Osteoblast (primary cell): ENCODE measurements at regions not wholly inside any gene's neighbourhood (a gene's known extent, or its start where the extent isn't known, plus 50 kb on each side); places are given as distances from the start of the nearest gene placed in this dataset.

Experiments
- DNase-seq: peaks from one replicate; pipeline ENCODE4 v3.0.0; 2011; ENCODE audit warnings: low spot score, mixed read lengths; ENCODE audit not compliant: insufficient read length; ENCODE audit errors: missing footprints
- H2AFZ ChIP-seq: 2 replicates; pipeline ENCODE4 v1.6.0; 2011; ENCODE audit warnings: mild to moderate bottlenecking, low read length
- H3K27ac ChIP-seq: 2 replicates; pipeline ENCODE4 v1.5.1; 2011; ENCODE audit warnings: mild to moderate bottlenecking, low read depth, low read length, moderate library complexity
- H3K27me3 ChIP-seq: 2 replicates; pipeline ENCODE4 v1.6.0; 2012; ENCODE audit warnings: mild to moderate bottlenecking, control low read depth, inconsistent platforms, low read length, moderate library complexity; ENCODE audit not compliant: insufficient read depth
- H3K36me3 ChIP-seq: 2 replicates; pipeline ENCODE4 v1.5.1; 2011; ENCODE audit warnings: mild to moderate bottlenecking, low read length, control low read depth, moderate library complexity; ENCODE audit not compliant: insufficient read depth
- H3K4me1 ChIP-seq: 2 replicates; pipeline ENCODE4 v1.5.1; 2011; ENCODE audit warnings: mild to moderate bottlenecking, low read length, control low read depth, moderate library complexity; ENCODE audit not compliant: insufficient read depth
- H3K4me2 ChIP-seq: 2 replicates; pipeline ENCODE4 v1.6.0; 2011; ENCODE audit warnings: mild to moderate bottlenecking, low read length; ENCODE audit not compliant: insufficient read depth
- H3K4me3 ChIP-seq: fragments of 200-600 bp; sonication (generic); 3 replicates; pipeline ENCODE4 v1.5.1; 2012; ENCODE audit warnings: mild to moderate bottlenecking, low read length, inconsistent platforms; ENCODE audit not compliant: insufficient read depth
- H3K79me2 ChIP-seq: 2 replicates; pipeline ENCODE4 v1.6.0; 2012; ENCODE audit warnings: mild to moderate bottlenecking, low read length, control low read depth, inconsistent platforms; ENCODE audit not compliant: insufficient read depth
- H3K9me3 ChIP-seq: 2 replicates; pipeline ENCODE4 v1.5.1; 2011; ENCODE audit warnings: low read depth, low read length, control low read depth
- H4K20me1 ChIP-seq: 2 replicates; pipeline ENCODE4 v1.6.0; 2012; ENCODE audit warnings: mild to moderate bottlenecking, low read length, control low read depth; ENCODE audit not compliant: insufficient read depth
- CTCF ChIP-seq: IDR thresholded peaks from 2 replicates; pipeline ENCODE4 v1.5.1; 2011; ENCODE audit warnings: mild to moderate bottlenecking, low read depth, low read length, moderate library complexity; ENCODE audit errors: extremely low read depth

DNA sequence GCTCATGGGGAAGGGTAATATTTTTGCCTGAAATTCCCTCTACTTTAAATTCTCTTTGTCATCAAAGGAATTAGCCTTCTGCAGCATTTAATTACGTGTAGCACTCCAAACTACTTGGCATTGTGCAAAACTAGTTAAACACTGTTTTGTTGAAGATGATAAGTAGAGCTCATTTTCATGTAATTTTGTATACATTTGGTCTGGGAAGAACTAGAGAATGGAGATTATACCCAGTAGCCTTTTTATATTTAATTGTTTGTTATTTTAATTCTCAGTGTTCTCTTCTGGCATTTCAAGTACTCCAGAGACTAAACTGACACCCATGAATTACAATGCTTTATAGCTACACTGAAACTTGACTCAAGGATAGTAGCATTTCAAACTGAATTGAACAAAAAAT is 211.5 kb upstream of the SMIM31 start:
- no peak for DNase-seq
- H4K20me1 ChIP-seq = no peaks in the 10 kb centered on the region
- no peaks in the 10 kb centered on the region for H3K4me1 ChIP-seq
- H3K9me3 ChIP-seq = no peaks in the 10 kb centered on the region
- no peaks in the 10 kb centered on the region for H3K79me2 ChIP-seq
- no peaks in the 10 kb centered on the region for H3K36me3 ChIP-seq
- no peak overlapping the region for H3K27ac ChIP-seq
- TF ChIP-seq CTCF = no peak
- no peak overlapping the region for H3K4me2 ChIP-seq
- no peak overlapping the region for H2AFZ ChIP-seq
- no peaks in the 10 kb centered on the region for H3K27me3 ChIP-seq
- no peak overlapping the region for H3K4me3 ChIP-seq

- TF ChIP-seq CTCF = no peak
- H4K20me1 ChIP-seq = no peaks in the 10 kb centered on the region
Measured at GRCh38 chr4:164550989-164551712, 202.8 kb upstream of the SMIM31 start.

GRCh38 chr4:164551713-164552040 is 202.3 kb upstream of the SMIM31 start:
- no peak for DNase-seq
- Histone ChIP-seq H4K20me1 (no peaks in the 10 kb centered on the region), H3K27me3 (no peaks in the 10 kb centered on the region), H3K27ac (no peak overlapping the region), H3K4me3 (no peak overlapping the region), H3K79me2 (no peaks in the 10 kb centered on the region), H2AFZ (no peak overlapping the region), H3K4me1 (no peaks in the 10 kb centered on the region), H3K36me3 (no peaks in the 10 kb centered on the region), H3K4me2 (no peak overlapping the region), H3K9me3 (no peaks in the 10 kb centered on the region)
- no peak for TF ChIP-seq CTCF

More at GRCh38 chr4:164550989-164551712, 202.8 kb upstream of the SMIM31 start:
- no peak overlapping the region for H3K4me3 ChIP-seq
- no peaks in the 10 kb centered on the region for H3K4me1 ChIP-seq
- no peaks in the 10 kb centered on the region for H3K79me2 ChIP-seq
- H3K9me3 ChIP-seq = no peaks in the 10 kb centered on the region
- no peak overlapping the region for H3K4me2 ChIP-seq
- H3K27me3 ChIP-seq = no peaks in the 10 kb centered on the region
- no peak for DNase-seq
- H3K36me3 ChIP-seq = no peaks in the 10 kb centered on the region
- H3K27ac ChIP-seq = no peak overlapping the region
- H2AFZ ChIP-seq = no peak overlapping the region

DNA sequence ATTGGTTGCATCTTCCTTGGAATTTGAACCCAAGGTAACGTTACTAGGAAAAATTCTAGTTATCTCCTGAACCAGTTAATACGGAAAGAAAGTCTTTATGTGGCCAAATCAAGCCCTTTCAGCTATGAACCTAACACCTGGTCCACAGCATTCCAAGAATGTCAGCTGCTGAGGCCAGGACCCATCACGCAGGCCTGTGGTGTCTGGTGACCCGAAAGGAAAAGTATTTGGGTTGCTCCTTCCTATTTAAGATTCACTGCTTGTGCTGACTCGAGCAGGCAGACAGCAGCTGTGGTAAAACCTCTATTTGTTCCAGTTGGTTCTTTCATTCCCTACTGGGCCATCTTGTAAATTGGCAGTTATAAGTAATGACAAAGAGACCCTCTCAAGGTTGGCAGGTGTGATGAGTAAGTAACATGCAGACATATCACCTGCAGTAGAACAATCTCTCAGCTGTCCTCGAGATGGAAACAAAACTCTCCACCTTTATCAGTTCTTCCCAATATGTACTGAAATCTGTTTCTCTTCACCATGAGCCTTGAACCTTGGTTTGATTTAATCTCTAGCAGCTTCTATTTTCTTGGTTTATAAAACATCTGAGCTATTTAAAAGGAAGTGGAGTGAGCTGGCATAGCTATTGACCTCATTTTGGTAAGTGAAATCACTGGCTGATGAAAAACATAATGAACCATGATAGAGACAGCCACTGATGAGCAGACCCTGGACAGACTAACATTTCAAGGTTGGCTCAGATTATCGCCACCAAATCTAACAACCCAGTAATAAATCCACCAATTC is 182.1 kb upstream of the SMIM31 start:
- TF ChIP-seq CTCF = no peak
- Histone ChIP-seq H2AFZ (no peak overlapping the region), H3K9me3 (no peaks in the 10 kb centered on the region), H3K4me1 (peaks cover 4% of the 10 kb centered on the region), H3K36me3 (no peaks in the 10 kb centered on the region), H3K4me3 (no peak overlapping the region), H3K27ac (no peak overlapping the region), H3K79me2 (no peaks in the 10 kb centered on the region), H3K4me2 (no peak overlapping the region), H3K27me3 (no peaks in the 10 kb centered on the region), H4K20me1 (no peaks in the 10 kb centered on the region)
- no peak for DNase-seq
